Inferior parietal cortex (tissue), 1 donor: ENCODE measurements at regions not wholly inside any gene's neighbourhood (a gene's known extent, or its start where the extent isn't known, plus 50 kb on each side); places are given as distances from the start of the nearest gene placed in this dataset.

Source experiments
- DNase-seq: peaks from one replicate; pipeline ENCODE4 v3.0.0-alpha.2; 2016; ENCODE audit errors: extremely low spot score

- DNase-seq = no peak
Observed at GRCh38 chr2:34320056-34320455, 721.0 kb upstream of the FAM98A start.

- no peak for DNase-seq
Observed at GRCh38 chr2:34317797-34318196, 718.7 kb upstream of the FAM98A start.

GRCh38 chr2:34316788-34317187, 717.7 kb upstream of the FAM98A start:
- DNase-seq = no peak

GRCh38 chr2:34311816-34312215, 712.7 kb upstream of the FAM98A start:
- DNase-seq = no peak

- DNase-seq = no peak
Observed at GRCh38 chr2:34308140-34308539, 709.0 kb upstream of the FAM98A start.

GRCh38 chr2:34307636-34308035, 708.5 kb upstream of the FAM98A start:
- no peak for DNase-seq

- DNase-seq = no peak
Observed at GRCh38 chr2:34306745-34307144, 707.6 kb upstream of the FAM98A start.

- no peak for DNase-seq
Observed at GRCh38 chr2:34305587-34305986, 706.5 kb upstream of the FAM98A start.

- DNase-seq = no peak
Observed at GRCh38 chr2:34294961-34295360, 695.9 kb upstream of the FAM98A start.

GRCh38 chr2:34291076-34291475, 692.0 kb upstream of the FAM98A start:
- no peak for DNase-seq

GRCh38 chr2:34288016-34288415, 688.9 kb upstream of the FAM98A start:
- DNase-seq = no peak

GRCh38 chr2:34280606-34281005, 681.5 kb upstream of the FAM98A start:
- DNase-seq = no peak

GRCh38 chr2:34266908-34267697, 668.0 kb upstream of the FAM98A start:
- DNase-seq = no peak

- DNase-seq = no peak
Observed at GRCh38 chr2:34261701-34262100, 662.6 kb upstream of the FAM98A start.

GRCh38 chr2:34254272-34254878, 655.3 kb upstream of the FAM98A start:
- DNase-seq = no peak

- no peak for DNase-seq
Observed at GRCh38 chr2:34252111-34252510, 653.0 kb upstream of the FAM98A start.

GRCh38 chr2:34251578-34251977, 652.5 kb upstream of the FAM98A start:
- no peak for DNase-seq

GRCh38 chr2:34244195-34244594, 645.1 kb upstream of the FAM98A start:
- DNase-seq = no peak

- DNase-seq = no peak
Observed at GRCh38 chr2:34242763-34243123, 643.6 kb upstream of the FAM98A start.

GRCh38 chr2:34241905-34242762, 643.0 kb upstream of the FAM98A start:
- no peak for DNase-seq

- no peak for DNase-seq
Observed at GRCh38 chr2:34239511-34239910, 640.4 kb upstream of the FAM98A start.

GRCh38 chr2:34234823-34235222, 635.7 kb upstream of the FAM98A start:
- no peak for DNase-seq

- DNase-seq = no peak
Observed at GRCh38 chr2:34229998-34230397, 630.9 kb upstream of the FAM98A start.
